ENCODE measurements at regions not wholly inside any gene's neighbourhood (a gene's known extent, or its start where the extent isn't known, plus 50 kb on each side); places are given as distances from the start of the nearest gene placed in this dataset.
"Not testable (repeated sequence)": the region's sequence is repeated elsewhere in the genome, so short reads cannot be mapped to it uniquely, and the experiment has no call there.

DNA sequence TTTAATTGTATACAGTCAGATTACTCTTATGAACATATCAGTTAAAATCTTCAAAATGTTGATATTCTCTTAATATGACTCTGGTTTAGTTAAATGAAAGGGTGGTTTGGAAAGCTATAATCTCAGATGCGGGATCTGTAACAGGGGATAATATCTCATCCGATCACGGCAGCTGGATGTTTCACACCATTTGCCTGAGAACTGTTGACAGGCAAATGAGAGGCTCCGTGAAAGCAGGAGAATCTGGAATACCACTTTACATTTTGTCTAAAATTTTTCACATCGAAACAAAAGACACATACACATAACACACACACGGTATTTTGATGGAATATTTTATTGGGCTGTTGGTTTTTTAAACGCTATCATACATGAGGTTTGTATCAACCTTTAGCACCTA, 518.6 kb upstream of the SLC39A10 start:
- DNase-seq: no peak

DNA sequence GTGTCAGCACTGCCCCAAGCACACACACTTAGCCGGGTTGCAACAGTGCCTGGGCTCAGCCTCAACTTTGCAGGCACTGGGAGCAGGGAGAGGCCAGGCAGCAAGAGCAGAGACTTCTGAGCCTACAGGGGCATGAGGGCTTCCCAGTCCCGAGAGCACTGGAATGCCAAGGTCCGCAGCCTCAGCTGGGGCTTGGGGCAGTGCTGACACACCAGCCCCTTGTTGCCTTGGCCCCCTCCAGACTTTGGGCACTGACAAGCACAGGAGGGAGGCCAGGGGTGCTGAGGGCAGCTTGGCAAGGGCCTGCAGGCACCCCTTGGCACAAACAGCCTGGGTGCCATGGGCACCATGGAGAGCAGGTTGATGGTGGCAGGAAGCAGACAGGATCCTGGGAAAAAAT, 531.1 kb upstream of the SLC39A10 start:
- not testable (repeated sequence) for DNase-seq

DNA sequence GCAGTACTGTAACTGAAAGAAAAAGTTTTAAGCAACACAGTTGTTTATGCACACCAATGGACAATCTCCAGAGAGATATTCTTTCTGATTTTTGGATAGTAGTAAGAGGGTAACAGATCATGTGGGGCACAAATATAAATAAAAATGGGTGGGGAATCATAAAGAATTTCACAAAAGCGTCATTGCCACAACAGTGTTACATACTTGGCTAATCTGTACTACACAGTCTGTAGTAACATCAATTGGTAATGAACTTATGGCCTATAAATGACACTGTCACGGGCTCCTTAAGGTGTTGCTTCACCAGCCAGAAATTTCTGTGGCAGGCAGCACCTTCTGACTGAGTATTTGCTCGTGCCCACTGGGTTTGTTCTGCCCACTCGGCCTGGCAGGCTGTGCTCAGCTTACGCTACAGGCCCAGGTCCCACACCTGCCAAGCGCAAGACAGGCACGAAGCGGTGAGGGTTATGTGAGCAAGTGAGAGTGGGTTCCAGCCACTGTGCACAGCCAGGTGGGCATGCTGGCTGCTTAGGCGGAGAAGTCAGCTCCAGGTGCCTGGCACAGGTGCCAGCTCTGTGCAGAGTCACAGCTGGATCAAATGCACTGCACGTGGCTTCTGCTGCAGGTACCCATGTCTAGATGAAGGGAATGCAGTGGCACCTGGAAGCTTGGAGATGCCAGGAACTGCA, 532.5 kb upstream of the SLC39A10 start:
- no peak for DNase-seq

DNA sequence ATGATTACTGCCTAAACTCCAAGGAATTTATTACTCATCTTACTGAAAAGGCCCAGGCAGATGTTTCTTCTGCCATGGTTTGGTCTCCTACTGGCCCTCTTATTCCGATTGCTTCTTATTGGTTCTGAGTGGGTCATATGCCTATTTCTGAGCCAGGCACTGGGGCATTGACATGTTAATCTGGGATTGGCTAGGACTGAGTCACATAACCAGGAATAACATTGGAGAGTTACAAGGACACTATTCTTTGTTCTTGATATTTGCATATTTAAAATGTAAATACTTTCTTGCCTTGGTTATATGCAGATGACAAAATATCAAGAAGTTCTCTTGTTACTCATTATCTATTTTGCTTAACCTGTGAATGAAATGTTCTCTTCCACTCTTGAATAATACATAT, 534.4 kb upstream of the SLC39A10 start:
- DNase-seq: no peak

- no peak for DNase-seq
These were observed 535.7 kb upstream of the SLC39A10 start for GRCh38 chr2:195121341-195121740.

- DNase-seq: no peak
These were observed 537.8 kb upstream of the SLC39A10 start for GRCh38 chr2:195119231-195119630.

DNA sequence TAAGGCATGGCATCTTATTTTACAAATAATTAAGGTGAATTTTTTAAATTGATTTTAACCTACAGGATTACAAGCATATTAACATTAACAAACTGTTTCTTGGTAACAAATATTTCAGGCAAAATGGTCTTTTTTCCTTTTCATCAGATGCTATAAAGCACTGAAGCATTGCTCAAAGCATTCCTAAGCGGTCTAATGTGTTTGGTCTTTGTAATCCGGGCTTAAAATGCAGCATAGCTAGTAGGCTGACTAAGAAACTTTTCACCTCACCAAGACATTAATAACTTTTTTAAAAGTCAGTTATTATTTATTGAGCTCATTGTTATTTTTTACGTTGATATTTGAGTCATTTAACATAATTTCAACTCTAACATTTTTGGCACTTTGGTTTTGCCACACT, 538.8 kb upstream of the SLC39A10 start:
- DNase-seq: no peak

DNA sequence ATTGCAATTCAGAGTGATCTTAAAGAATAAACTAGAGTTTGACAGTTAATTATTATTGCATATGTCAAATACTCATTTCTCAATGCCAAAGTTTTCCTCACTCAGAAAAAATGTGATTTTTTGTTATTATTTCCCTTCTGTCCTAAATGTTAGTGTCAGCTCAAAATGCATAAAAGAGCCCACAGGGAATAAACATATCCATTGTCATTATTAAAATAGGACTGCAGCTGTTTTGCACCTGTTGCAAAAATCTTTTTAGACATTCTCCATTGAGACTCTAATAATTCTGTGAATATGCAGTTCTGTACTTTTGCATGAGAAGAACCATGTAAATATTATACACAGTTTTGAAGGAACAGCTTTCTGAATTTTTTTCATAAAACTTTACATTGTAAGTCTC, 540.0 kb upstream of the SLC39A10 start:
- DNase-seq: no peak

DNA sequence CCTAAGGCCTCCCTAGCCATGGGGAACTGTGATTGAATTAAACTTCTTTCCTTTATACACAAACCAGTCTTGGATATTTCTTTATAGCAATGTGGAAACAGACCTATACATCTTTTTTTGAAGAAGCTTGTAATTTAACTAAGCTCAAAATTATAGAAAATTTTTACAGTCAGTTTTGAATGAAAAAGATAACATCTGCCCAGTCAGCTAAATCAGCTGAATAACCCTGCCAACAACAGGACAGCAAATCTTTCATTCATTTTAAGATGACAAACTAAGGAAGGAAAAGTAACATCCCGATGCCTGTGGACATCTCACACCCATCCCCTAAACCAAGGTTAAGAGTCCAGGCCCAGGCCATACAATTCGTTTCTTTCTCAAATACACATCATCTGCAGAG, 541.3 kb upstream of the SLC39A10 start:
- no peak for DNase-seq

GRCh38 chr2:195108182-195108581, 548.8 kb upstream of the SLC39A10 start:
- DNase-seq: no peak

DNA sequence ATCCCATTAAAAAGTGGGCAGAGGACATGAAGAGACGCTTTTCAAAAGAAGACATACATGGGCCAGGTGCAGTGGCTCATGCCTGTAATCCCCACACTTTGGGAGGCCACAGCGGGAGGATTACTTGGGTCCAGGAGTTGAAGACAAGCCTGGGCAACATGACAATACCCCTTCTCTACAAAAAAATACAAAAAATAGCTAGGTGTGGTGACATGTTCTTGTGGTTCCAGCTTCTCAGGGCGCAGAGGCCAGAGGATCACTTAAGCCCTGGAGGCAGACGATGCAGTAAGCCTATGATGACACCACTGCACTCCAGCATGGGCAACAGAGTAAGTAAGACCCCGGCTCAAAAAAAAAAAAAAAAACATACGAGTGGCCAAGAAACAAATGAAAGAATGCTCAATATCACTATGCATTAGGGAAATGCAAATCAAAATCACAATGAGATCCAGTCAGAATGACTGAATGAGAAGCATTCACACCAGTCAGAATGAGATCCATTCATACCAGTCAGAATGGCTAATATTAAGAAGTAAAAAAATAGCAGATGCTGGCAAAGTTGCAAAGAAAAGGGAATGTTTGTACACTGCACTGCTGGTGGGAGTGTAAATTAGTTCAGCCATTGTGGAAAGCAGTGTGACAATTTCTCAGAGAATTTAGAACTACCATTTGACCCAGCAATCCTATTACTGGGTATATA, 550.2 kb upstream of the SLC39A10 start:
- no peak for DNase-seq

DNA sequence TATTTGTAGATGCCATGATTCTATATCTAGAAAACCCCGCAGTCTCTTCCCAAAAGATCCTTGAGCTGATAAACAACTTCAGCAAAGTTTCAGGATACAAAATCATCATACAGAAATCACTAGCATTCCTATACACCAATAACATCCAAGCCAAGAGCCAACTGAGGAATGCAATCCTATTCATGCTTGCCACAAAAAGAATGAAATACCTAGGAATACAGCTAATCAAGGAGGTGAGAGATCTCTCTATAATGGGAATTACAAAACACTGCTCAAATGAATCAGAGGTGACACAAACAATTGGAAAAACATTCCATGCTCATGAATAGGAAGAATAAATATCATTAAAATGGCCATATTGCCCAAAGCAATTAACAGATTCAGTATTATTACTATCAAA, 551.4 kb upstream of the SLC39A10 start:
- DNase-seq: no peak

- peak; percentile 47 for DNase-seq
These were observed 562.7 kb upstream of the SLC39A10 start for GRCh38 chr2:195094330-195094729.

DNA sequence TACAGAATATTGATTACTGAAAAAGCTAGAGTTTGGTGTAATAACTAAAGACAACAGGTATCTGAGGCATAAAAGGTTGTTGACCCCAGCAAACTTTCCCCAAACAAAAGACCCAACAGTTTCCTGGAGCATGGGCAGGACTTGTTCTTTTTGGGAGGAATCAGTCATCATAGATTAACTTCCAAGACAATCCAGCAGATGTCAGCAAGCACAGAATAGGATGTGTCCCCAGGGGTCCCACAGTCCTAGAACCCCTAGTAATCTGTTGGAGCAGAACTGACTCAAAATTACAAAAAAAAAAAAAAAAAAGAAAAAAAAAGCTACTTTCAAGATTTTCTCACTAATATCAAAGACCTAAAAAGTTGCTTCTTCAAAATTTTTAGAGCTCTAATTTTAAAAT, 564.7 kb upstream of the SLC39A10 start:
- DNase-seq: no peak

GRCh38 chr2:195072806-195073205, 584.2 kb upstream of the SLC39A10 start:
- DNase-seq: not testable (repeated sequence)

DNA sequence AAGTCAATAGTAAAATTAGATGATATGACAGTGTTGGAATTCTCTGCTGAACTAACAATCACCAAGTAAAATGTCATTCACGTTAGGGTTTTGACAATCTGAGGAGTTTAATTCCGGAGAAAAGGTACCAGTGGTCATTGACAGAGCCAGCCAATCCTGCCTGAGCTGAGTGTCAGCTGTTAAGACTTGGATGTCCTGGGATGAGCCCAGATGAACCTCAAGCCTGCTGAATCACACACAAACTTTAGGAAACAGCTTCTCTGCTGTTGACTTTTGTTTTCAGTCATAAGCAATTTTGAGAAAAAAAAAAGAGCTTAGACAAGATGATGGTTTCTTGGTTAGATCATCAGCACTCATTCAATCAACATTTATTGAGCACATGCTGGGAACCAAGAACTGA, 600.0 kb upstream of the SLC39A10 start:
- DNase-seq: no peak

DNA sequence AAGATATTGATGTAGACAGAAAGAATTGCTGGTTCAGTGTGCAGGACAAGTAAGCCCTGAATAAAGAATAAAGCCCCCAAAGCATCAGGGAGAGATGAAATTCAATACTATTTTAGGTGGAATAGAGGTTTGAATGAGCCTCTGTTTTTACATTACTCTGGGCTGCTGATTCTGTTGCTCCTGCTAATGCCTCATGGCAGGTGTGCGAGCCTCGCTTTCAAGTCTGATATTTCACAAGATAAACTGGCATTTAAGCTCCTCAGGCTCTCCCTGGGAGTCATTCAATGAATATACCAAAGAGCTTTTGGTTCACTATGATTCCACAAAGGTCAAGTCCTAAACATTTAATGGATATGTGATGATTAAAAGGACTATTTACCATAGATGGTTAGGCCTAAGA, 601.0 kb upstream of the SLC39A10 start:
- no peak for DNase-seq

- no peak for DNase-seq
These were observed 605.6 kb upstream of the SLC39A10 start for GRCh38 chr2:195051401-195051800.

DNA sequence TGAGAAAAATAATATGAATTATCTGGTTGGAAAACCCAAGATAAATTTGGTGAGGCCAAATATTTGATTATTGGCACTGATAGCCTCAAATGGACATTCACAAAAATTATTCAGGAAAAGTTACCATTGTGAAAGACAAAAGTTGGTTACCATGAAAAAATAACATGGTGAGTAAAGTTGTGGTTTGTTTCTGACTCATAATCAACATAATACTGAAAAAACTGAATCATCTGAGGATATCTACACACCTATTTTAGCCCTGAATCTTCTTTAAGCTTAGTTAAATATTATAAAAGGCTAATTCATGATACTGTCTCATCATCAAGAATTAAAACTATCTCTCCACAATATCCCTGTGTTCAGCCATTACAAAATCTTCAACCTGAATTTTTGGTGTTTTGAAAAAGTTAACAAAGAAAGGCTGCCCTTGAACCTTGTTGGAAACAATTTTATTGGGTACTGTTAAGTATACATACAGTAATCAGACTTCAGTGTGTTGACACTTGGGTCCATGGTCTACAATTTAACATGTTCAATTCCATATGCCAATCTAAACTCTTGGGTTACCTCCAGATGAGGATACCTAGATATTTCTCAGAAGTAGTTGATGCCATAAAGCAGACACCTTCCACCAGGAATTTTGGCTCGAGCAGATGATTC, 607.5 kb upstream of the SLC39A10 start:
- DNase-seq: peak; percentile 9

- no peak for DNase-seq
These were observed 609.1 kb upstream of the SLC39A10 start for GRCh38 chr2:195047955-195048354.

- no peak for DNase-seq
These were observed 612.2 kb upstream of the SLC39A10 start for GRCh38 chr2:195044801-195045200.

DNA sequence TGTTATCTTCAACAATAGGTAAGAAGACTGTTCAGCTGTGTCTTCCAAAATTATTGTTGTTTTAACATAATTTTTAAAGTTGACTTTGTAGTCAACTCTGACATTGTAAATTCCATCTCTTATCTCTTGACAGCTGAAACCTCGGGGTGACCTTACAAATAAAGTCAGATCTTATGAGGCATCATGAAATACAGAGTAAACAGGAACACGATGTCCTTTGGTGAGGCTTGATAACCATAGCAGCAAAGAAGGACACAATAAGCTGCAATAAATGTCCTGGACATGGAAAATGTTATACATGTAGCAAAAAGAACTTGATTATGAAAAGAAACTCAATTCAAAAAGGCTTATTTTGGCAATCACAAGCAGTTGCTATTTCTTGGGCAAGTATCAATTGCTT, 618.9 kb upstream of the SLC39A10 start:
- DNase-seq: no peak

- no peak for DNase-seq
These were observed 620.0 kb upstream of the SLC39A10 start for GRCh38 chr2:195037045-195037444.

GRCh38 chr2:195031411-195031810, 625.6 kb upstream of the SLC39A10 start:
- no peak for DNase-seq
